ENCODE measurements at regions not wholly inside any gene's neighbourhood (a gene's known extent, or its start where the extent isn't known, plus 50 kb on each side); places are given as distances from the start of the nearest gene placed in this dataset.

DNA sequence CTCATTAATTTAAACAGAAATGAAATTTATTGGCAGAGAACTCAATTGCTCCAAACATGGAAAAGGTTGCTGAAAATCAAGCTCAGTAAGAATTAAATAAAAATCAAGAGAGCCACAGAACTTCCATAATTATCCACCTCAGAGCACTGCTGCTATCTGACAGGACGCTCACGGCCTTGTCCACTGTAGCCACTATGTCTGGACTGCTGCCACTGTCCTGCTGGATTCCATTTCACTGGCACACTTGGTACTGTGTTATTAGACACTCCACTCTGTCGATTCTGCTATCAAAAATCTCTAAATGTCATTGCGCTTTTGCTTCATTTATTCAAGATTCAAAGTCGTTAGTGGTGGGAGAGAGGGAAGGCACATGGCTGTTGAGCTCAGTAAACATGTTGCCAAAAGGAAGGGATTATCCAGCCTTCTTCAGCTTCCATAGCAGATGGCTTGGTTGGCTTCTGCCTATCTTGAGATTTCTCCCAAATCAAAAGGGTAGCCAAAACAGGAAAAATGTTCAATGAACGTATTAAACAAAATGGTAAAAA, 815.0 kb downstream of the CDH18 start:
- peak; percentile 11 for DNase-seq
- Mint-ChIP-seq H3K4me1 (ENCODE audit: low read depth, unreplicated experiment) (peaks cover 19% of the 10 kb centered on the region), H3K9me3 (ENCODE audit: unreplicated experiment) (peaks cover 1% of the 10 kb centered on the region), H3K27ac (ENCODE audit: unreplicated experiment) (peak overlapping the region; percentile 79), H3K27me3 (ENCODE audit: unreplicated experiment) (peaks cover 3% of the 10 kb centered on the region), H3K36me3 (ENCODE audit: unreplicated experiment) (no peaks in the 10 kb centered on the region), H3K4me3 (ENCODE audit: unreplicated experiment) (no peak overlapping the region)
- TF ChIP-seq, protein P1, sequence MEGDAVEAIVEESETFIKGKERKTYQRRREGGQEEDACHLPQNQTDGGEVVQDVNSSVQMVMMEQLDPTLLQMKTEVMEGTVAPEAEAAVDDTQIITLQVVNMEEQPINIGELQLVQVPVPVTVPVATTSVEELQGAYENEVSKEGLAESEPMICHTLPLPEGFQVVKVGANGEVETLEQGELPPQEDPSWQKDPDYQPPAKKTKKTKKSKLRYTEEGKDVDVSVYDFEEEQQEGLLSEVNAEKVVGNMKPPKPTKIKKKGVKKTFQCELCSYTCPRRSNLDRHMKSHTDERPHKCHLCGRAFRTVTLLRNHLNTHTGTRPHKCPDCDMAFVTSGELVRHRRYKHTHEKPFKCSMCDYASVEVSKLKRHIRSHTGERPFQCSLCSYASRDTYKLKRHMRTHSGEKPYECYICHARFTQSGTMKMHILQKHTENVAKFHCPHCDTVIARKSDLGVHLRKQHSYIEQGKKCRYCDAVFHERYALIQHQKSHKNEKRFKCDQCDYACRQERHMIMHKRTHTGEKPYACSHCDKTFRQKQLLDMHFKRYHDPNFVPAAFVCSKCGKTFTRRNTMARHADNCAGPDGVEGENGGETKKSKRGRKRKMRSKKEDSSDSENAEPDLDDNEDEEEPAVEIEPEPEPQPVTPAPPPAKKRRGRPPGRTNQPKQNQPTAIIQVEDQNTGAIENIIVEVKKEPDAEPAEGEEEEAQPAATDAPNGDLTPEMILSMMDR (IDR thresholded peaks at IDR 0.05; ENCODE audit: partially characterized antibody, unreplicated experiment), result no peak

DNA sequence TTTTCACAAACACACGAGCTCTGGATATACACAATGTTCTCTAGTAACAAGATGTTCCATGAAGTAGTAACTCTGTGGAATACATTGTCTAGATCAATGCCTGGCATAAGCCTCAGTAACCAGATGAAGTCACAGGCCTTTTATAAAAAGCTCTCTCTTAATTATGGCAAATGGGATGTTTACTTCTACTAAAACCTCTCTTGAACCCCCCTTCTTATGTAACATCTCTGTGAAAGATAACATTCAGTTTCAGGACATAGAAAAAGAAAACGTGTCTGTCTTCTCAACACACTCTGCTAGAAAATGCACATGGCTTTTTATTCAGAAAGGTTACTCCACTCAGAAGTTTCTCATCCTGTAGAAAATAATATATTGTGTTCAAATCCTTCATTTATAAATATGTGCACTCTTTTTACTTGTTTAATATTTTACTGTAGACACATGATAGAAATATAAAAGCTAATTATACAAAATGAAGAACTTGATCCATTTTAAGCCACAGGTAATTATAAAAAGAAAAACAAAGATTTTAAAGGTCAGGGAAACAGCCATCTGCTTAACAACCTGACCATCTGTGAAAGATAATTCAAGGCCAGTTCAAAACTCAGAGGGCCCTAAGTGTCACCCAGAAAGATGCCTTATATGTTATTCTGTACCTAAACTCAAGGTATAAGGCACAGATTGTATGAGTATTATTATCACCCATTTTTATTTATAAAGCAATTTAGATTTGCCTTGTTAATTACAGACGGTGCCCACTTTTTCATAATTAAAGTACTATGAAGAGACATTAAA, 812.0 kb downstream of the CDH18 start:
- H3K9me3 Mint-ChIP-seq (ENCODE audit: unreplicated experiment), result peaks cover 1% of the 10 kb centered on the region
- peak overlapping the region; percentile 34 for H3K4me3 Mint-ChIP-seq (ENCODE audit: unreplicated experiment)
- peaks cover 3% of the 10 kb centered on the region for H3K27me3 Mint-ChIP-seq (ENCODE audit: unreplicated experiment)
- DNase-seq, result no peak
- H3K27ac Mint-ChIP-seq (ENCODE audit: unreplicated experiment), result peak overlapping the region; percentile 97
- H3K36me3 Mint-ChIP-seq (ENCODE audit: unreplicated experiment), result no peaks in the 10 kb centered on the region
- TF ChIP-seq, protein P1 (IDR thresholded peaks at IDR 0.05; ENCODE audit: partially characterized antibody, unreplicated experiment), result no peak
- peaks cover 31% of the 10 kb centered on the region for H3K4me1 Mint-ChIP-seq (ENCODE audit: low read depth, unreplicated experiment)

DNA sequence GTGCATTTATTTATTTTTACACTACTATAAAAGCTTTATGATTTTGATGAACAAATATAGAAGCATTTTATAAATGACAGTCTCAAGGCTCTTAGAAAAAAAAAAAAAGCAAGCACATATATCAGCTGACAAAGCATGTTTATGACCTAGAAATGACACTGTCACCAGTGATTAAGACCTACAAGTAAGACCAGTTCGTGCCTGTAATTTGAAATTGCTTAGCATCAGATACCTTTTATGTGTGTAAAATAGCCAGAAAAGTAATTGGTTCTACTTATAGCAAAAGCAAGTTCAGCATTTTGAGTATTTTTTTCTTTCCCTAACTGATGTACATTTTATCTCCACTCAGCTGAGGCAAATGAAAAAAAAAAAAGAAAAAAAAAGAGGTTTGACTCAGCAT, 808.4 kb downstream of the CDH18 start:
- Mint-ChIP-seq H3K27ac (ENCODE audit: unreplicated experiment) (no peak overlapping the region), H3K27me3 (ENCODE audit: unreplicated experiment) (peaks cover 3% of the 10 kb centered on the region), H3K36me3 (ENCODE audit: unreplicated experiment) (no peaks in the 10 kb centered on the region), H3K9me3 (ENCODE audit: unreplicated experiment) (no peaks in the 10 kb centered on the region), H3K4me1 (ENCODE audit: low read depth, unreplicated experiment) (peaks cover 27% of the 10 kb centered on the region), H3K4me3 (ENCODE audit: unreplicated experiment) (no peak overlapping the region)
- no peak for DNase-seq
- TF ChIP-seq, protein P1 (IDR thresholded peaks at IDR 0.05; ENCODE audit: partially characterized antibody, unreplicated experiment), result no peak

DNA sequence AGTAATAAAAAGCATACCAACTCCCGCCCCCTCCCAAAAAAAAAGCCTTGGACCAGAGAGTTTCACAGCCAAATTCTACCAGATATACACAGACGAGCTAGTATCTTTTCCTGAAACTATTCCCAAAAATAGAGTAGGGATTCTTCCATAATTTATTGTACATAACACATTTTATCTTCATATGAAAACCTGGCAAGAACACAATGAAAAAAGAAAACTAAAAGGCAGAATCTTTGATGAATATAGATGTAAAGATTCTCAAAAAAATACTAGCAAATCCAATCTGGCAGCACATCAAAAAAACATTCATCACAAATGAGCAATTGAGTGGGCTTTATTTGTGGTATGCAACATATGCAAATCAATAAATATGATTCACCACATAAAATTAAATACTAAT, 798.8 kb downstream of the CDH18 start:
- TF ChIP-seq, protein P1 (IDR thresholded peaks at IDR 0.05; ENCODE audit: partially characterized antibody, unreplicated experiment), result no peak
- Mint-ChIP-seq H3K27ac (ENCODE audit: unreplicated experiment) (no peak overlapping the region), H3K27me3 (ENCODE audit: unreplicated experiment) (no peaks in the 10 kb centered on the region), H3K36me3 (ENCODE audit: unreplicated experiment) (no peaks in the 10 kb centered on the region), H3K4me3 (ENCODE audit: unreplicated experiment) (no peak overlapping the region), H3K9me3 (ENCODE audit: unreplicated experiment) (peaks cover 2% of the 10 kb centered on the region), H3K4me1 (ENCODE audit: low read depth, unreplicated experiment) (no peaks in the 10 kb centered on the region)
- DNase-seq, result no peak

DNA sequence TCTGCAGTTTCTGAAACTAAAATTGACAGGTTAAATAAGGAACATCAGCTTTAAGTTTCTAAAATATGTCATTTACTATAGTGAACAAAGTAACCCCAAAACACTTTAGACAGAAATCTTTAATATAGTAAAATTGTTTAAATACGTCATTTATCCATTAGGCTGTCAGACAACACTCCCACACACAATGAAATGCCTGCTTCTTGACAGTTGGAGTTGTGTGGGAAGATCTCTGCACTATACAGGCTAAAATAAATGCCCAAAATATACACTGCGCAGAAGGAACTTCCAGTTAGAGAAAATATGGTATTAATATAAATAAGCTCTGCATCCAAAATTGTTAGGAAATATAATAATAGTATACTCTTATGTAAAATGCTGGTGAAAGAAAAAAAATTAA, 794.4 kb downstream of the CDH18 start:
- Mint-ChIP-seq H3K36me3 (ENCODE audit: unreplicated experiment) (no peaks in the 10 kb centered on the region), H3K4me3 (ENCODE audit: unreplicated experiment) (no peak overlapping the region), H3K4me1 (ENCODE audit: low read depth, unreplicated experiment) (no peaks in the 10 kb centered on the region), H3K27me3 (ENCODE audit: unreplicated experiment) (no peaks in the 10 kb centered on the region), H3K27ac (ENCODE audit: unreplicated experiment) (no peak overlapping the region), H3K9me3 (ENCODE audit: unreplicated experiment) (no peaks in the 10 kb centered on the region)
- TF ChIP-seq, protein P1 (IDR thresholded peaks at IDR 0.05; ENCODE audit: partially characterized antibody, unreplicated experiment), result no peak
- DNase-seq, result no peak

Data from glutamatergic neuron (in vitro differentiated cells).